H1 (cell line): ENCODE measurements at regions not wholly inside any gene's neighbourhood (a gene's known extent, or its start where the extent isn't known, plus 50 kb on each side); places are given as distances from the start of the nearest gene placed in this dataset.

Source experiments
- CTCF ChIA-PET: fragments of 300-600 bp; sonication (Branson Sonifier 250); formaldehyde crosslinking; loops from one replicate; lab custom pipeline; 2021; ENCODE audit not compliant: partially characterized antibody; lab: Charles Lee
- POLR2A ChIA-PET: fragments of 300-600 bp; sonication (Branson Sonifier 250); formaldehyde crosslinking; loops from one replicate; lab custom pipeline; 2021; ENCODE audit warnings: inconsistent platforms; ENCODE audit not compliant: partially characterized antibody; lab: Charles Lee
- DNase-seq, 2 experiments: peaks; one replicate each; pipeline versions ENCODE4 v3.0.0 to v3.0.0-alpha.2; 2010 to 2022; ENCODE audit warnings: low spot score in 2 of 2, low read depth in 1 of 2, mixed read lengths in 1 of 2
- FAIRE-seq: peaks from 2 replicates; lab custom pipeline; 2011; peaks lifted over from hg19 to GRCh38; lab: Jason Lieb, UNC
- H2AFZ ChIP-seq: 2 replicates; pipeline ENCODE4 v1.8.1; 2012; ENCODE audit warnings: low read length, inconsistent platforms
- H2AK5ac ChIP-seq: 2 replicates; pipeline ENCODE4 v1.6.1; 2013; ENCODE audit warnings: low read depth, low read length
- H2BK120ac ChIP-seq: replicated peaks from 2 replicates; pipeline ENCODE3; 2013; ENCODE audit warnings: low read depth, low read length, inconsistent platforms
- H2BK12ac ChIP-seq: 2 replicates; pipeline ENCODE4 v1.6.1; 2013; ENCODE audit warnings: low read depth, low read length
- H2BK15ac ChIP-seq: 2 replicates; pipeline ENCODE4 v1.6.1; 2013; ENCODE audit warnings: low read length
- H2BK20ac ChIP-seq: 2 replicates; pipeline ENCODE4 v1.6.1; 2013; ENCODE audit warnings: low read length
- H2BK5ac ChIP-seq: 2 replicates; pipeline ENCODE4 v1.6.1; 2013; ENCODE audit warnings: low read depth, low read length
- H3K14ac ChIP-seq: 2 replicates; pipeline ENCODE4 v1.6.1; 2013; ENCODE audit warnings: inconsistent platforms; ENCODE audit not compliant: insufficient read length
- H3K18ac ChIP-seq: 2 replicates; pipeline ENCODE4 v1.6.1; 2013; ENCODE audit warnings: low read length; ENCODE audit errors: extremely low read depth
- H3K23ac ChIP-seq: 2 replicates; pipeline ENCODE4 v1.6.1; 2013; ENCODE audit warnings: inconsistent platforms; ENCODE audit not compliant: insufficient read length
- H3K23me2 ChIP-seq: 2 replicates; pipeline ENCODE4 v1.6.1; 2013; ENCODE audit warnings: low read depth, low read length
- H3K27ac ChIP-seq: 2 replicates; pipeline ENCODE4 v1.6.1; 2011; ENCODE audit warnings: low read depth, low read length, inconsistent platforms
- H3K27me3 ChIP-seq, 4 experiments: replicated peaks in 1 of 4; 1 replicate in 1 of 4; 2 replicates in 3 of 4; pipeline versions ENCODE4 v1.6.1 to v1.8.1; 2011 to 2013; ENCODE audit warnings: low read length in 3 of 4, mild to moderate bottlenecking in 3 of 4, inconsistent platforms in 2 of 4, mixed read lengths in 2 of 4, moderate library complexity in 1 of 4; ENCODE audit not compliant: control insufficient read depth in 3 of 4, insufficient read depth in 3 of 4; ENCODE audit errors: extremely low read depth in 1 of 4
- H3K36me3 ChIP-seq, 4 experiments: 2 replicates each; pipeline versions ENCODE4 v1.6.1 to v1.8.1; 2011 to 2013; ENCODE audit warnings: mild to moderate bottlenecking in 4 of 4, low read length in 3 of 4, moderate library complexity in 2 of 4, control low read depth in 1 of 4, inconsistent platforms in 1 of 4; ENCODE audit not compliant: insufficient read depth in 4 of 4, control insufficient read depth in 2 of 4
- H3K4ac ChIP-seq: replicated peaks from 2 replicates; pipeline ENCODE3; 2013; ENCODE audit warnings: low read length, low read depth, mixed read lengths, inconsistent platforms; ENCODE audit not compliant: insufficient read length
- H3K4me1 ChIP-seq, 4 experiments: replicated peaks in 1 of 4; 1 replicate in 1 of 4; 2 replicates in 3 of 4; pipeline versions ENCODE4 v1.6.1 to v1.8.1; 2011 to 2013; ENCODE audit warnings: low read length in 3 of 4, inconsistent platforms in 2 of 4, mixed read lengths in 1 of 4; ENCODE audit not compliant: insufficient read depth in 4 of 4, control insufficient read depth in 3 of 4
- H3K4me2 ChIP-seq, 2 experiments: 2 replicates each; pipeline versions ENCODE4 v1.6.1 to v1.8.1; 2011 to 2013; ENCODE audit warnings: low read depth in 2 of 2, low read length in 2 of 2, control low read depth in 1 of 2, inconsistent platforms in 1 of 2, mild to moderate bottlenecking in 1 of 2; ENCODE audit not compliant: insufficient read depth in 1 of 2
- H3K4me3 ChIP-seq, 4 experiments: fragments of 200-600, 300-600 bp in 1 of 4; sonication (generic), shearing (Covaris generic), sonication (Bioruptor Twin) in 1 of 4; 2 replicates each; pipeline versions ENCODE4 v1.5.1 to v1.8.1; 2011 to 2016; ENCODE audit warnings: low read length in 4 of 4, low read depth in 3 of 4, control low read depth in 2 of 4, inconsistent platforms in 2 of 4, mild to moderate bottlenecking in 2 of 4, mixed read lengths in 1 of 4, moderate library complexity in 1 of 4; ENCODE audit not compliant: insufficient read depth in 2 of 4; ENCODE audit errors: extremely low read depth in 1 of 4
- H3K56ac ChIP-seq: replicated peaks from 2 replicates; pipeline ENCODE3; 2013; ENCODE audit warnings: low read depth, mild to moderate bottlenecking, mixed read lengths, low read length, inconsistent platforms; ENCODE audit not compliant: insufficient read length
- H3K79me1 ChIP-seq: 2 replicates; pipeline ENCODE4 v1.6.1; 2013; ENCODE audit warnings: low read depth, low read length, control low read depth
- H3K79me2 ChIP-seq, 2 experiments: 2 replicates each; pipeline versions ENCODE4 v1.6.1 to v1.8.1; 2012 to 2013; ENCODE audit warnings: low read length in 2 of 2, mild to moderate bottlenecking in 2 of 2, inconsistent platforms in 1 of 2; ENCODE audit not compliant: insufficient read depth in 2 of 2, control insufficient read depth in 1 of 2
- H3K9ac ChIP-seq, 4 experiments: replicated peaks in 1 of 4; 1 replicate in 1 of 4; 2 replicates in 3 of 4; pipeline versions ENCODE4 v1.6.1 to v1.8.1; 2011 to 2013; ENCODE audit warnings: low read depth in 3 of 4, low read length in 3 of 4, control low read depth in 2 of 4, mild to moderate bottlenecking in 2 of 4, moderate library complexity in 2 of 4, inconsistent platforms in 1 of 4; ENCODE audit errors: extremely low read depth in 1 of 4
- H3K9me3 ChIP-seq, 2 experiments: 2 replicates each; pipeline versions ENCODE4 v1.6.1 to v1.8.1; 2012 to 2013; ENCODE audit warnings: mild to moderate bottlenecking in 2 of 2, moderate library complexity in 2 of 2, control low read depth in 1 of 2, inconsistent platforms in 1 of 2, low read depth in 1 of 2, low read length in 1 of 2, mixed read lengths in 1 of 2; ENCODE audit not compliant: insufficient read depth in 2 of 2
- H4K20me1 ChIP-seq, 2 experiments: replicated peaks in 1 of 2; 2 replicates each; pipeline versions ENCODE3 to v1.8.1; 2011 to 2013; ENCODE audit warnings: inconsistent platforms in 2 of 2, low read length in 2 of 2, mild to moderate bottlenecking in 1 of 2; ENCODE audit not compliant: insufficient read depth in 2 of 2, control insufficient read depth in 1 of 2
- H4K5ac ChIP-seq: 2 replicates; pipeline ENCODE4 v1.6.1; 2013; ENCODE audit warnings: low read length, low read depth, mixed read lengths, inconsistent platforms; ENCODE audit not compliant: insufficient read length
- H4K8ac ChIP-seq: 2 replicates; pipeline ENCODE4 v1.8.0; 2013; ENCODE audit warnings: mild to moderate bottlenecking, moderate library complexity, low read length, inconsistent platforms; ENCODE audit not compliant: insufficient read depth; ENCODE audit errors: extremely low read depth
- H4K91ac ChIP-seq: replicated peaks from 2 replicates; pipeline ENCODE3; 2013; ENCODE audit warnings: low read length, mixed read lengths, inconsistent platforms; ENCODE audit not compliant: insufficient read length
- CEBPB ChIP-seq: IDR thresholded peaks from 2 replicates; pipeline ENCODE4 v1.6.1; 2012; ENCODE audit warnings: low read depth, low read length
- EGR1 ChIP-seq: IDR thresholded peaks from 2 replicates; pipeline ENCODE4 v1.6.1; 2011; ENCODE audit warnings: low read depth, low read length, borderline replicate concordance
- EP300 ChIP-seq, 2 experiments: IDR thresholded peaks; 1 replicate in 1 of 2; 2 replicates in 1 of 2; pipeline ENCODE4 v1.6.1; 2011 to 2012; ENCODE audit warnings: low read depth in 2 of 2, low read length in 2 of 2, mild to moderate bottlenecking in 2 of 2, borderline replicate concordance in 1 of 2, inconsistent platforms in 1 of 2, moderate library complexity in 1 of 2
- KDM4A ChIP-seq: IDR thresholded peaks from one replicate; pipeline ENCODE4 v1.7.1; 2012; ENCODE audit warnings: low read depth, mild to moderate bottlenecking, moderate library complexity, low read length, inconsistent platforms; ENCODE audit not compliant: severe bottlenecking
- NANOG ChIP-seq: IDR thresholded peaks from 2 replicates; pipeline ENCODE4 v1.6.1; 2011; ENCODE audit warnings: low read length, low read depth, mild to moderate bottlenecking, inconsistent platforms; ENCODE audit not compliant: insufficient read depth, poor library complexity, severe bottlenecking
- RAD21 ChIP-seq, 2 experiments: IDR thresholded peaks in 1 of 2; conservative IDR thresholded peaks in 1 of 2; 2 replicates each; pipeline ENCODE4 v1.6.1; 2011; ENCODE audit warnings: low read depth in 2 of 2, low read length in 2 of 2, improper control_type of control experiment in 1 of 2, inconsistent platforms in 1 of 2, mild to moderate bottlenecking in 1 of 2, moderate library complexity in 1 of 2
- SP4 ChIP-seq: IDR thresholded peaks from 2 replicates; pipeline ENCODE4 v1.6.1; 2012; ENCODE audit warnings: low read length, inconsistent platforms
- SRF ChIP-seq: IDR thresholded peaks from 2 replicates; pipeline ENCODE4 v1.6.1; 2011; ENCODE audit warnings: mild to moderate bottlenecking, low read depth, low read length, moderate library complexity
- ZNF274 ChIP-seq: IDR thresholded peaks from 2 replicates; pipeline ENCODE4 v1.7.0; 2012; ENCODE audit warnings: low read length, borderline replicate concordance; ENCODE audit errors: extremely low read depth
- WGBS, 2 experiments: shearing (Covaris generic) in 1 of 2; methylation state at CpG; one replicate each; pipeline versions ENCODE4 v1.1.6 to v1.1.7; 2013 to 2015; ENCODE audit warnings: low lambda C conversion rate in 2 of 2, mixed read lengths in 2 of 2, inconsistent platforms in 1 of 2, low coverage in 1 of 2, missing lambda C conversion rate in 1 of 2; ENCODE audit not compliant: insufficient replicate concordance in 2 of 2, insufficient coverage in 1 of 2, insufficient read length in 1 of 2; ENCODE audit errors: extremely low coverage in 1 of 2, missing lambda C conversion rate in 1 of 2; 5-methylcytosine and 5-hydroxymethylcytosine counted together
- TF ChIP-seq, protein P1 (sequence below), 3 experiments: IDR thresholded peaks; 1 replicate in 2 of 3; 2 replicates in 1 of 3; pipeline versions ENCODE4 v1.5.1 to v1.6.1; 2011; ENCODE audit warnings: low read length in 3 of 3, mild to moderate bottlenecking in 3 of 3, inconsistent platforms in 2 of 3, low read depth in 1 of 3, moderate library complexity in 1 of 3; ENCODE audit not compliant: insufficient read depth in 1 of 3; ENCODE audit errors: control extremely low read depth in 1 of 3
- TF ChIP-seq, protein P2 (sequence below): IDR thresholded peaks from 2 replicates; pipeline ENCODE4 v1.6.1; 2011; ENCODE audit warnings: low read depth, mild to moderate bottlenecking, low read length; ENCODE audit not compliant: insufficient read depth

DNA sequence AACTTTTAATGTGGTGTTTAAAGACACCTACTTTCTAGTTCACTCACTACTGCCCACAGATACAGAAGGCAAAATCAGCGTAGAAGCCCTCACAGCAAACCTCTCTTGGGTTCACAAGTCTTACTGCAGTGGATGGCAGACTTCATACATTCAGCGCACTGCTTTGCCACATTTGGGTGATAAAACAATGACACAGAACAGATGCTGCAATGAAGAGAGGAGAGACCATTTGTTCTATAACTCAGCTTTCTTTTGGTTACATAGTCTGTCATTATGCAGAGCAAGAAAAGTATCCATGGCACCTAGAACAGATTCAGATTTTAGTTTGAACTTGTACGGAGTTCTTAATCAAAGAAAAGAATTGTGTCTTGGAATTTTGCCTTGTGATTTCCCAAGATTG lies 459.0 kb downstream of the BCAT1 start:
- H3K4ac ChIP-seq = no peak overlapping the region
- no peaks in the 10 kb centered on the region for H3K79me1 ChIP-seq
- H3K27me3 ChIP-seq = no peaks in the 10 kb centered on the region
- H3K23me2 ChIP-seq = no peaks in the 10 kb centered on the region
- no peaks in the 10 kb centered on the region for H3K9me3 ChIP-seq
- no peak overlapping the region for H3K27ac ChIP-seq
- no peak overlapping the region for H2AK5ac ChIP-seq
- H2AFZ ChIP-seq = no peak overlapping the region
- H3K4me1 ChIP-seq = no peaks in the 10 kb centered on the region
- H2BK120ac ChIP-seq = no peak overlapping the region
- no peak overlapping the region for H4K91ac ChIP-seq
- CTCF ChIA-PET = interaction anchor here (0.6 kb wide), 1 partner anchor 142 kb away, joined by 4 read pairs; no protein-coding TSS in a partner anchor
- no peak overlapping the region for H2BK15ac ChIP-seq
- H2BK20ac ChIP-seq = no peak overlapping the region
- H4K8ac ChIP-seq = no peak overlapping the region
- no peak overlapping the region for H3K14ac ChIP-seq
- no peak overlapping the region for H3K18ac ChIP-seq
- H3K4me3 ChIP-seq = no peak overlapping the region
- no peaks in the 10 kb centered on the region for H3K79me2 ChIP-seq
- WGBS, 2 experiments = 91% methylated on average over 3 of the region's 3 CpGs; no CpG with 5 or more reads in 1 of the 2 experiments
- DNase-seq = no peak
- H2BK12ac ChIP-seq = no peak overlapping the region
- no peaks in the 10 kb centered on the region for H3K36me3 ChIP-seq
- H3K9ac ChIP-seq = no peak overlapping the region
- H2BK5ac ChIP-seq = no peak overlapping the region
- no peaks in the 10 kb centered on the region for H4K20me1 ChIP-seq
- H3K56ac ChIP-seq = no peak overlapping the region
- H3K23ac ChIP-seq = no peak overlapping the region
- H3K4me2 ChIP-seq = no peak overlapping the region
- no peak overlapping the region for H4K5ac ChIP-seq
- POLR2A ChIA-PET = no interaction called here
- no peak for FAIRE-seq
- TF ChIP-seq EGR1 (no peak), KDM4A (no peak), NANOG (no peak), RAD21 (IDR thresholded peaks at IDR 0.05 in 1 of 2, conservative IDR thresholded peaks at IDR 0.05 in 1 of 2; ENCODE audit: low read depth in 2 of 2, low read length in 2 of 2) (no peak), SRF (no peak), CEBPB (no peak), ZNF274 (no peak), EP300 (IDR thresholded peaks at IDR 0.05; ENCODE audit: borderline replicate concordance in 1 of 2, low read depth in 2 of 2, low read length in 2 of 2) (no peak), SP4 (no peak)
- TF ChIP-seq, protein P1, sequence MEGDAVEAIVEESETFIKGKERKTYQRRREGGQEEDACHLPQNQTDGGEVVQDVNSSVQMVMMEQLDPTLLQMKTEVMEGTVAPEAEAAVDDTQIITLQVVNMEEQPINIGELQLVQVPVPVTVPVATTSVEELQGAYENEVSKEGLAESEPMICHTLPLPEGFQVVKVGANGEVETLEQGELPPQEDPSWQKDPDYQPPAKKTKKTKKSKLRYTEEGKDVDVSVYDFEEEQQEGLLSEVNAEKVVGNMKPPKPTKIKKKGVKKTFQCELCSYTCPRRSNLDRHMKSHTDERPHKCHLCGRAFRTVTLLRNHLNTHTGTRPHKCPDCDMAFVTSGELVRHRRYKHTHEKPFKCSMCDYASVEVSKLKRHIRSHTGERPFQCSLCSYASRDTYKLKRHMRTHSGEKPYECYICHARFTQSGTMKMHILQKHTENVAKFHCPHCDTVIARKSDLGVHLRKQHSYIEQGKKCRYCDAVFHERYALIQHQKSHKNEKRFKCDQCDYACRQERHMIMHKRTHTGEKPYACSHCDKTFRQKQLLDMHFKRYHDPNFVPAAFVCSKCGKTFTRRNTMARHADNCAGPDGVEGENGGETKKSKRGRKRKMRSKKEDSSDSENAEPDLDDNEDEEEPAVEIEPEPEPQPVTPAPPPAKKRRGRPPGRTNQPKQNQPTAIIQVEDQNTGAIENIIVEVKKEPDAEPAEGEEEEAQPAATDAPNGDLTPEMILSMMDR (IDR thresholded peaks at IDR 0.05; ENCODE audit: control extremely low read depth in 1 of 3, insufficient read depth in 1 of 3, low read depth in 1 of 3, low read length in 3 of 3) = no peak
- TF ChIP-seq, protein P2, sequence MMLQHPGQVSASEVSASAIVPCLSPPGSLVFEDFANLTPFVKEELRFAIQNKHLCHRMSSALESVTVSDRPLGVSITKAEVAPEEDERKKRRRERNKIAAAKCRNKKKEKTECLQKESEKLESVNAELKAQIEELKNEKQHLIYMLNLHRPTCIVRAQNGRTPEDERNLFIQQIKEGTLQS = no peak
